GM12878 (cell line): ENCODE measurements at regions not wholly inside any gene's neighbourhood (a gene's known extent, or its start where the extent isn't known, plus 50 kb on each side); places are given as distances from the start of the nearest gene placed in this dataset.

ENCODE experiments used
- ATAC-seq: fragments of 200-7000 bp; cut with Tn5 transposase; 3 replicates; pipeline ENCODE4 v1.9.1; 2020; ENCODE audit warnings: mild to moderate bottlenecking, moderate library complexity
- BruUV-seq: library from RNA; stranded (reverse); fragments of 400-500 nt; replicated peaks from 2 replicates; lab custom pipeline; 2021; lab: Mats Ljungman, UMichigan
- CTCF ChIA-PET: fragments of 300-600 bp; sonication (Branson Sonifier 250); formaldehyde crosslinking; extraction: SDS; loops from one replicate; lab custom pipeline; 2021; ENCODE audit warnings: inconsistent platforms; lab: Yijun Ruan, JAX
- POLR2A ChIA-PET: fragments of 350-600 bp; formaldehyde crosslinking; extraction: SDS; loops from one replicate; lab custom pipeline; 2021; ENCODE audit warnings: inconsistent platforms; lab: Charles Lee
- RAD21 ChIA-PET: fragments of 300-600 bp; sonication (Branson Sonifier 250); formaldehyde crosslinking; loops from one replicate; lab custom pipeline; 2023; ENCODE audit warnings: antibody characterized with exemption; ENCODE audit not compliant: unreplicated experiment; lab: Charles Lee
- SMC1A ChIA-PET: fragments of 300-600 bp; sonication (Branson Sonifier 250); formaldehyde crosslinking; loops from one replicate; lab custom pipeline; 2023; ENCODE audit not compliant: unreplicated experiment, uncharacterized antibody; lab: Charles Lee
- DNase-seq: peaks from one replicate; pipeline ENCODE4 v3.0.0-alpha.2; 2011; ENCODE audit warnings: low read depth, low spot score
- FAIRE-seq: peaks from 3 replicates; lab custom pipeline; 2011; peaks lifted over from hg19 to GRCh38; lab: Jason Lieb, UNC
- H2AFZ ChIP-seq: 2 replicates; pipeline ENCODE4 v1.6.0; 2011; ENCODE audit warnings: low read depth, low read length, control low read depth; ENCODE audit not compliant: control insufficient read depth
- H3K27ac ChIP-seq: 2 replicates; pipeline ENCODE4 v1.5.1; 2011; ENCODE audit warnings: control low read depth; ENCODE audit not compliant: control insufficient read depth, insufficient read depth
- H3K27me3 ChIP-seq, 2 experiments: replicated peaks in 1 of 2; 2 replicates each; pipeline versions ENCODE4 v1.6.0 to v1.6.1; 2011; ENCODE audit warnings: low read length in 1 of 2; ENCODE audit not compliant: control insufficient read depth in 2 of 2, insufficient read depth in 2 of 2
- H3K36me3 ChIP-seq, 2 experiments: 2 replicates each; pipeline ENCODE4 v1.5.1; 2011; ENCODE audit warnings: low read length in 1 of 2; ENCODE audit not compliant: control insufficient read depth in 2 of 2, insufficient read depth in 2 of 2
- H3K4me1 ChIP-seq: 2 replicates; pipeline ENCODE4 v1.6.1; 2011; ENCODE audit warnings: mild to moderate bottlenecking, low read length, moderate library complexity, mixed read lengths; ENCODE audit not compliant: control insufficient read depth, insufficient read depth
- H3K4me2 ChIP-seq: 2 replicates; pipeline ENCODE4 v1.6.0; 2011; ENCODE audit warnings: control low read depth; ENCODE audit not compliant: control insufficient read depth, insufficient read depth
- H3K4me3 ChIP-seq: fragments of 200-600 bp; sonication (generic); 2 replicates; pipeline ENCODE4 v1.5.1; 2016
- H3K79me2 ChIP-seq: 2 replicates; pipeline ENCODE4 v1.6.0; 2011; ENCODE audit warnings: low read length; ENCODE audit not compliant: control insufficient read depth, insufficient read depth
- H3K9ac ChIP-seq: 2 replicates; pipeline ENCODE4 v1.8.0; 2011; ENCODE audit warnings: low read length, control low read depth, mixed read lengths; ENCODE audit not compliant: control insufficient read depth, insufficient read depth
- H3K9me3 ChIP-seq: replicated peaks from 3 replicates; pipeline ENCODE4 v1.5.1; 2011; ENCODE audit warnings: mild to moderate bottlenecking, low read length; ENCODE audit not compliant: control insufficient read depth, insufficient read depth
- H4K20me1 ChIP-seq: 2 replicates; pipeline ENCODE4 v1.6.0; 2011; ENCODE audit not compliant: control insufficient read depth, insufficient read depth
- E4F1 ChIP-seq: fragments of 450-650 bp; IDR thresholded peaks from 2 replicates; pipeline ENCODE4 v1.6.1; 2018; ENCODE audit warnings: borderline replicate concordance, mild to moderate bottlenecking; ENCODE audit not compliant: partially characterized antibody
- HDAC2 ChIP-seq: fragments of 200-600 bp; sonication (generic); IDR thresholded peaks from 2 replicates; pipeline ENCODE4 v1.6.1; 2017
- KLF5 ChIP-seq: fragments of 450-650 bp; IDR thresholded peaks from 2 replicates; pipeline ENCODE4 v1.6.1; 2014; ENCODE audit warnings: mild to moderate bottlenecking; ENCODE audit not compliant: partially characterized antibody
- MTA2 ChIP-seq: fragments of 450-650 bp; IDR thresholded peaks from 2 replicates; pipeline ENCODE4 v1.6.1; 2016; ENCODE audit warnings: low read depth, mild to moderate bottlenecking, moderate library complexity
- PKNOX1 ChIP-seq: fragments of 450-650 bp; IDR thresholded peaks from 2 replicates; pipeline ENCODE4 v1.6.1; 2016; ENCODE audit warnings: mild to moderate bottlenecking
- PML ChIP-seq: IDR thresholded peaks from 2 replicates; pipeline ENCODE4 v1.6.1; 2012; ENCODE audit warnings: low read length, inconsistent platforms
- SREBF2 ChIP-seq: IDR thresholded peaks from 2 replicates; pipeline ENCODE4 v1.6.1; 2012; ENCODE audit warnings: mild to moderate bottlenecking, low read length
- STAT1 ChIP-seq: fragments of 450-650 bp; conservative IDR thresholded peaks from 2 replicates; pipeline ENCODE4 v1.6.1; 2014; ENCODE audit warnings: antibody characterized with exemption, mild to moderate bottlenecking
- TCF12 ChIP-seq: IDR thresholded peaks from 2 replicates; pipeline ENCODE4 v1.6.1; 2011; ENCODE audit warnings: low read depth, mild to moderate bottlenecking, low read length
- YY1 ChIP-seq: IDR thresholded peaks from 2 replicates; pipeline ENCODE4 v1.6.1; 2011; ENCODE audit warnings: low read depth, mild to moderate bottlenecking, low read length
- ZZZ3 ChIP-seq: IDR thresholded peaks from 2 replicates; pipeline ENCODE4 v1.6.1; 2011; ENCODE audit warnings: low read depth; ENCODE audit not compliant: control insufficient read depth, insufficient read length
- WGBS: methylation state at CpG from one replicate; pipeline ENCODE4 v1.1.6; 2016; ENCODE audit warnings: low lambda C conversion rate; ENCODE audit not compliant: insufficient replicate concordance, insufficient coverage; ENCODE audit errors: missing lambda C conversion rate; 5-methylcytosine and 5-hydroxymethylcytosine counted together
- in situ Hi-C: fragments of 300-500 bp; cut with MboI; formaldehyde crosslinking; loops from 9 replicates; pipeline ENCODE4 v1.14.3; 2018; ENCODE audit warnings: mixed read lengths
- intact Hi-C: fragments of 100-400 bp; cut with micrococcal nuclease; formaldehyde crosslinking; loops from one replicate; pipeline ENCODE4 v1.14.2; 2022; ENCODE audit not compliant: unreplicated experiment
- TF ChIP-seq, protein P1 (sequence below): IDR thresholded peaks from 2 replicates; pipeline ENCODE4 v1.6.1; 2011; ENCODE audit warnings: borderline replicate concordance, low read depth, mild to moderate bottlenecking, moderate library complexity, low read length; ENCODE audit not compliant: insufficient read depth, poor library complexity, severe bottlenecking
- TF ChIP-seq, protein P2 (sequence below): fragments of 450-650 bp; formaldehyde crosslinking; IDR thresholded peaks from 2 replicates; pipeline ENCODE4 v1.4.0; 2022; ENCODE audit warnings: mild to moderate bottlenecking, moderate library complexity

GRCh38 chr3:64398476-64398875 is 173.2 kb upstream of the PRICKLE2 start (continued):
- TF ChIP-seq E4F1 (no peak), PKNOX1 (no peak), STAT1 (no peak), TCF12 (no peak), MTA2 (no peak), KLF5 (no peak)

- ChIA-PET SMC1A (interaction anchor here (0.6 to 9.4 kb wide), 12 partner anchors 15 to 367 kb away, joined by 3 to 86 read pairs (median 5); partner anchors contain the start of gene PRICKLE2), CTCF (interaction anchor here (1.1 to 9.8 kb wide), 7 partner anchors 7 to 367 kb away, joined by 3 to 70 read pairs (median 4); partner anchors contain the start of gene PRICKLE2), RAD21 (interaction anchor here (1.6 to 4.3 kb wide), 5 partner anchors 65 to 177 kb away, joined by 4 to 19 read pairs (median 11); partner anchors contain the start of gene PRICKLE2), POLR2A (no interaction called here)
- ATAC-seq, result no peak
- Histone ChIP-seq H3K79me2 (no peaks in the 10 kb centered on the region), H4K20me1 (no peaks in the 10 kb centered on the region), H3K9me3 (no peaks in the 10 kb centered on the region), H3K4me1 (no peaks in the 10 kb centered on the region), H3K27ac (no peak overlapping the region), H3K27me3 (no peaks in the 10 kb centered on the region), H3K36me3 (no peaks in the 10 kb centered on the region), H2AFZ (no peak overlapping the region), H3K4me3 (no peak overlapping the region), H3K9ac (no peak overlapping the region), H3K4me2 (no peak overlapping the region)
- no TSS peak for BruUV-seq
- intact Hi-C loops (loop anchor here (5.0 kb wide), 2 partner anchors 151 to 221 kb away; no protein-coding TSS in a partner anchor), in situ Hi-C loops (loop anchor here (5.0 kb wide), 1 partner anchor 371 kb away; no protein-coding TSS in a partner anchor)
- no peak for FAIRE-seq
- WGBS, result 34% methylated on average over 5 of the region's 5 CpGs
- TF ChIP-seq, protein P1, sequence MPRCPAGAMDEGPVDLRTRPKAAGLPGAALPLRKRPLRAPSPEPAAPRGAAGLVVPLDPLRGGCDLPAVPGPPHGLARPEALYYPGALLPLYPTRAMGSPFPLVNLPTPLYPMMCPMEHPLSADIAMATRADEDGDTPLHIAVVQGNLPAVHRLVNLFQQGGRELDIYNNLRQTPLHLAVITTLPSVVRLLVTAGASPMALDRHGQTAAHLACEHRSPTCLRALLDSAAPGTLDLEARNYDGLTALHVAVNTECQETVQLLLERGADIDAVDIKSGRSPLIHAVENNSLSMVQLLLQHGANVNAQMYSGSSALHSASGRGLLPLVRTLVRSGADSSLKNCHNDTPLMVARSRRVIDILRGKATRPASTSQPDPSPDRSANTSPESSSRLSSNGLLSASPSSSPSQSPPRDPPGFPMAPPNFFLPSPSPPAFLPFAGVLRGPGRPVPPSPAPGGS, result no peak
- TF ChIP-seq YY1 (no peak), ZZZ3 (no peak), SREBF2 (no peak), HDAC2 (no peak), PML (no peak), KLF5 (no peak)
- TF ChIP-seq, protein P2, sequence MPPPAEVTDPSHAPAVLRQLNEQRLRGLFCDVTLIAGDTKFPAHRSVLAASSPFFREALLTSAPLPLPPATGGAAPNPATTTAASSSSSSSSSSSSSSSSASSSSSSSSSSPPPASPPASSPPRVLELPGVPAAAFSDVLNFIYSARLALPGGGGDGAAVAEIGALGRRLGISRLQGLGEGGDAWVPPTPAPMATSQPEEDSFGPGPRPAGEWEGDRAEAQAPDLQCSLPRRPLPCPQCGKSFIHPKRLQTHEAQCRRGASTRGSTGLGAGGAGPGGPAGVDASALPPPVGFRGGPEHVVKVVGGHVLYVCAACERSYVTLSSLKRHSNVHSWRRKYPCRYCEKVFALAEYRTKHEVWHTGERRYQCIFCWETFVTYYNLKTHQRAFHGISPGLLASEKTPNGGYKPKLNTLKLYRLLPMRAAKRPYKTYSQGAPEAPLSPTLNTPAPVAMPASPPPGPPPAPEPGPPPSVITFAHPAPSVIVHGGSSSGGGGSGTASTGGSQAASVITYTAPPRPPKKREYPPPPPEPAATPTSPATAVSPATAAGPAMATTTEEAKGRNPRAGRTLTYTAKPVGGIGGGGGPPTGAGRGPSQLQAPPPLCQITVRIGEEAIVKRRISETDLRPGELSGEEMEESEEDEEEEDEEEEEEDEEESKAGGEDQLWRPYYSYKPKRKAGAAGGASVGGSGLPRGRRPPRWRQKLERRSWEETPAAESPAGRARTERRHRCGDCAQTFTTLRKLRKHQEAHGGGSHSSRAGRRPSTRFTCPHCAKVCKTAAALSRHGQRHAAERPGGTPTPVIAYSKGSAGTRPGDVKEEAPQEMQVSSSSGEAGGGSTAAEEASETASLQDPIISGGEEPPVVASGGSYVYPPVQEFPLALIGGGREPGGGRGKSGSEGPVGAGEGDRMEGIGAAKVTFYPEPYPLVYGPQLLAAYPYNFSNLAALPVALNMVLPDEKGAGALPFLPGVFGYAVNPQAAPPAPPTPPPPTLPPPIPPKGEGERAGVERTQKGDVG (CRISPR knock-in tag), result no peak
- no peak for DNase-seq
Measured at GRCh38 chr3:64398006-64398405, 172.7 kb upstream of the PRICKLE2 start.
